Effector memory CD8-positive, alpha-beta T cell (primary cell): ENCODE measurements at regions not wholly inside any gene's neighbourhood (a gene's known extent, or its start where the extent isn't known, plus 50 kb on each side); places are given as distances from the start of the nearest gene placed in this dataset.

ENCODE experiments used
- ATAC-seq: fragments of 150-1000 bp; cut with Tn5 transposase; replicated peaks from 2 replicates; pipeline ENCODE4 v1.10.0; 2021; ENCODE audit warnings: mild to moderate bottlenecking, moderate library complexity
- DNase-seq, 3 experiments: peaks; one replicate each; pipeline ENCODE4 v3.0.0; 2021
- H3K27ac Mint-ChIP-seq, 2 donors: one replicate each; pipeline ENCODE4 v1.8.0; 2022; ENCODE audit warnings: mild to moderate bottlenecking in 2 of 2, mixed read lengths in 2 of 2, moderate library complexity in 2 of 2
- H3K27me3 Mint-ChIP-seq, 2 donors: one replicate each; pipeline ENCODE4 v1.8.0; 2022; ENCODE audit warnings: mixed read lengths in 2 of 2
- H3K36me3 Mint-ChIP-seq: one replicate; pipeline ENCODE4 v1.8.0; 2022; ENCODE audit warnings: mild to moderate bottlenecking, moderate library complexity, mixed read lengths; ENCODE audit not compliant: insufficient read depth
- H3K4me1 Mint-ChIP-seq, 2 donors: one replicate each; pipeline ENCODE4 v1.8.0; 2022; ENCODE audit warnings: low read depth in 2 of 2, mixed read lengths in 2 of 2
- H3K4me3 Mint-ChIP-seq, 2 donors: one replicate each; pipeline ENCODE4 v1.8.0; 2022; ENCODE audit warnings: mild to moderate bottlenecking in 2 of 2, mixed read lengths in 2 of 2, moderate library complexity in 2 of 2
- H3K9me3 Mint-ChIP-seq, 2 donors: one replicate each; pipeline ENCODE4 v1.8.0; 2022; ENCODE audit warnings: mixed read lengths in 2 of 2

GRCh38 chr1:5742032-5742431 is 250.2 kb downstream of the NPHP4 start:
- no peak overlapping the region for H3K4me3 Mint-ChIP-seq
- peaks cover 7 to 11% of the 10 kb centered on the region in 2 donors for H3K27me3 Mint-ChIP-seq
- peaks cover 4 to 12% of the 10 kb centered on the region in 2 donors for H3K4me1 Mint-ChIP-seq
- H3K36me3 Mint-ChIP-seq: no peaks in the 10 kb centered on the region
- DNase-seq (no peak), ATAC-seq (no peak)
- H3K27ac Mint-ChIP-seq: no peak overlapping the region
- H3K9me3 Mint-ChIP-seq: no peaks in the 10 kb centered on the region

GRCh38 chr1:5740865-5741860 is 251.1 kb downstream of the NPHP4 start:
- ATAC-seq (no peak), DNase-seq (no peak)
- peaks cover 7 to 11% of the 10 kb centered on the region in 2 donors for H3K27me3 Mint-ChIP-seq
- H3K27ac Mint-ChIP-seq: no peak overlapping the region
- H3K9me3 Mint-ChIP-seq: peaks cover 2 to 3% of the 10 kb centered on the region in 2 donors
- H3K4me3 Mint-ChIP-seq: no peak overlapping the region
- peaks cover 4 to 12% of the 10 kb centered on the region in 2 donors for H3K4me1 Mint-ChIP-seq
- no peaks in the 10 kb centered on the region for H3K36me3 Mint-ChIP-seq

DNA sequence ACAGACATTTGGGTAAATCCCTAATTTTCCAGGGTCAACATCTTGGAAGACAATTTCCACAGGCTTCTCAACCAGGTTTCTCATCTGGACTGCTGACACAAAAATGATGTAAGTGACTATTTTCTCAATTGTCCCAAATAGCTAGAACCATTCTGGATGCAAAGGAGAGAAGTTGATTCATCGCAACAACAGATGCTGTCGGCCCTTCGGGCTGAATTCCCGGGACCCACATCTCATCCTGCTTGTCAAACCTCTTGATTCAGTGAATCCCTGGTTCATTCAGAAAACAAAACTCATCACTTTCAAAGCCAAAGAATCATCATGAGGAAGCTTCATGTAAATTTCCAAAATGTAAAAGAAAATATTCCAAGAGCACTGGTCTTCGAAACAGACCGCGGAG is 251.8 kb downstream of the NPHP4 start:
- no peaks in the 10 kb centered on the region for H3K36me3 Mint-ChIP-seq
- peaks cover 7 to 17% of the 10 kb centered on the region in 2 donors for H3K27me3 Mint-ChIP-seq
- H3K4me1 Mint-ChIP-seq: peaks cover 4 to 12% of the 10 kb centered on the region in 2 donors
- peaks cover 2 to 5% of the 10 kb centered on the region in 2 donors for H3K9me3 Mint-ChIP-seq
- H3K4me3 Mint-ChIP-seq: no peak overlapping the region
- ATAC-seq: no peak
- no peak overlapping the region for H3K27ac Mint-ChIP-seq
- DNase-seq: no peak

DNA sequence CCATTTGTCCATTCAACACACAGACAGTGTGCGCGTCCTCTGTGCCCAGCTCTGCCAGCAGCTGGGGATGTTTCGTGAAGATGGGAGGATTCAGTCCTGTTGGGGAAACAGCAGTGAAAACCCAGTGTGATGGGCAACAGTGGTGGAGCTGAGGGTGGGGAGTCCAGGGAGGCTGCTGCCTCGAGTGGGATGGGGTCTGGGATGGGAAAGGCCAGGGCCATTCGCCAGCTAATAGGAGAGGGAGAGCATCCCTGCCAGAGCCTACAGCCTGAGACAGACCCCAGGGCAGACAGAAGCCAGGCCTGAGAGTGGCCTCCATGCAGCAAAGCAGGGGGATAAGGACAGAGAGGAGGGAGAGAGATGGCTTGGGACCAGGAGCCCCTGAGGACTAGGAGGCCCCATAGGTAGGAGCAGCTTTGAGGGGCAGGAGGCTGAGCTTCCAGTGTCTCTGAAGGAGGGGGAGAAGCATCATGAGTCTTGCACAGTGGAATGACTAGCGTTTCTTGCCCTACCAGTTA is 252.6 kb downstream of the NPHP4 start:
- H3K27ac Mint-ChIP-seq: peak overlapping the region in 1 of 2 donors; percentile 49
- no peaks in the 10 kb centered on the region for H3K36me3 Mint-ChIP-seq
- H3K4me1 Mint-ChIP-seq: peaks cover 4 to 12% of the 10 kb centered on the region in 2 donors
- ATAC-seq (no peak), DNase-seq (no peak)
- peaks cover 2 to 5% of the 10 kb centered on the region in 2 donors for H3K9me3 Mint-ChIP-seq
- no peak overlapping the region for H3K4me3 Mint-ChIP-seq
- H3K27me3 Mint-ChIP-seq: peaks cover 7 to 11% of the 10 kb centered on the region in 2 donors

DNA sequence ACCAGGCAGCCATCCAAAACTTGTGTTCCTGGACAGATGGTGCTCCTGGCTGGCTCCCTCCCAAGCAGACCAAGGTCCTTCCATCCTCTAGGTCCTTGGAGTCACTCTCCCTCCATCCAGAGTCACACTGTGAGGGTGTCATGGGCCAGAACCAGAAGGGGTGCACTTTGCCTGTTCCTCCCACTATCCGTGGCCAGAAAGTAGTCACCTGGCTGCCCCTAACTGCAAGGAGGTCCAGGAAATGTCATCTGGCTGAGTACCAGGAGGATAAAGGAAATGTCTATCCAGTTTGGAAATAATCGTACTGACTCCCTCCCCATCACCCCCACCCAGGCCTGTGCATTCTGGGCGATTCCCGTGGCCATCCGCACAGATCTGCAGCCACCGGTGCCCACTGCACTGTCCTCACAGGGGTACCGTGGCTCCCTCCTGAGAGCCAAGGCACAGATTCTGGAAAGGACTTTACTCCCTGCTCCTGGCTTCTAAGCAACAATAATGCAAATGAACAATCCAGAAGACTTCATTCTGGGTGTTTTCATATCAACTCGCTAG is 253.2 kb downstream of the NPHP4 start:
- no peak overlapping the region for H3K4me3 Mint-ChIP-seq
- ATAC-seq: no peak

GRCh38 chr1:5737081-5737480 is 255.1 kb downstream of the NPHP4 start:
- H3K27ac Mint-ChIP-seq: no peak overlapping the region
- ATAC-seq (no peak), DNase-seq (no peak)
- H3K4me1 Mint-ChIP-seq: peaks cover 4 to 6% of the 10 kb centered on the region in 2 donors
- peaks cover 2 to 5% of the 10 kb centered on the region in 2 donors for H3K9me3 Mint-ChIP-seq
- H3K36me3 Mint-ChIP-seq: no peaks in the 10 kb centered on the region
- no peak overlapping the region for H3K4me3 Mint-ChIP-seq
- peaks cover 8 to 12% of the 10 kb centered on the region in 2 donors for H3K27me3 Mint-ChIP-seq

More for the DNA sequence above, 253.2 kb downstream of the NPHP4 start:
- Mint-ChIP-seq H3K4me1 (peaks cover 4 to 12% of the 10 kb centered on the region in 2 donors), H3K36me3 (no peaks in the 10 kb centered on the region), H3K27me3 (peaks cover 7 to 9% of the 10 kb centered on the region in 2 donors), H3K27ac (peak overlapping the region in 1 of 2 donors; percentile 49), H3K9me3 (peaks cover 2 to 5% of the 10 kb centered on the region in 2 donors)
- DNase-seq: no peak

GRCh38 chr1:5734996-5735395 is 257.2 kb downstream of the NPHP4 start:
- H3K4me1 Mint-ChIP-seq: peaks cover 4 to 6% of the 10 kb centered on the region in 2 donors
- peaks cover 2 to 5% of the 10 kb centered on the region in 2 donors for H3K9me3 Mint-ChIP-seq
- H3K27me3 Mint-ChIP-seq: peaks cover 12 to 18% of the 10 kb centered on the region in 2 donors
- ATAC-seq (no peak), DNase-seq (no peak)
- no peak overlapping the region for H3K4me3 Mint-ChIP-seq
- no peaks in the 10 kb centered on the region for H3K36me3 Mint-ChIP-seq
- H3K27ac Mint-ChIP-seq: no peak overlapping the region

DNA sequence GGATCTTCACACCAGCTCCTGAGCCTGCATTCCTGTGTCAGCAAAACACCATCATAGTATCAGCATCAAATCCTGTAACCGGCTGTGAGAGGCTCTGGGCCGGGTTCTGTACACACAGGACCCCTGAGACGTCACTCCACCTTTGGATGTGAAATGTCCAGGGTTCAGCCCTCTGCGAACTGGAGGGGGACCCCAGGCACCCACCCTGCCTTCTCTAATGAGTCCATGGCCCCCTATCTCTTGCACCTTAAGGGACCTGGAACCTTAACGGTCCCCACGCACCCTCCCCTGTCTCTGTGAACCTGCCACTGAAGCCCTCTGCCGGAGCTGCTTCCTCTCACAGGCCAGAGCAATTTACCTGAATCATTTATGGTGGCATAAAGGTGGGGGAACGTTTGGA is 257.8 kb downstream of the NPHP4 start:
- DNase-seq: no peak
- H3K27ac Mint-ChIP-seq: no peak overlapping the region
- peaks cover 2 to 5% of the 10 kb centered on the region in 2 donors for H3K9me3 Mint-ChIP-seq
- H3K36me3 Mint-ChIP-seq: no peaks in the 10 kb centered on the region
- H3K27me3 Mint-ChIP-seq: peaks cover 15 to 24% of the 10 kb centered on the region in 2 donors
- H3K4me1 Mint-ChIP-seq: peaks cover under 1 to 1% of the 10 kb centered on the region in 2 donors
- no peak for ATAC-seq
- no peak overlapping the region for H3K4me3 Mint-ChIP-seq

GRCh38 chr1:5733596-5733995 is 258.6 kb downstream of the NPHP4 start:
- Mint-ChIP-seq H3K4me3 (no peak overlapping the region), H3K27me3 (peaks cover 15 to 32% of the 10 kb centered on the region in 2 donors), H3K9me3 (peaks cover 2 to 5% of the 10 kb centered on the region in 2 donors), H3K4me1 (no peaks in the 10 kb centered on the region), H3K27ac (no peak overlapping the region), H3K36me3 (no peaks in the 10 kb centered on the region)
- ATAC-seq (no peak), DNase-seq (no peak)

DNA sequence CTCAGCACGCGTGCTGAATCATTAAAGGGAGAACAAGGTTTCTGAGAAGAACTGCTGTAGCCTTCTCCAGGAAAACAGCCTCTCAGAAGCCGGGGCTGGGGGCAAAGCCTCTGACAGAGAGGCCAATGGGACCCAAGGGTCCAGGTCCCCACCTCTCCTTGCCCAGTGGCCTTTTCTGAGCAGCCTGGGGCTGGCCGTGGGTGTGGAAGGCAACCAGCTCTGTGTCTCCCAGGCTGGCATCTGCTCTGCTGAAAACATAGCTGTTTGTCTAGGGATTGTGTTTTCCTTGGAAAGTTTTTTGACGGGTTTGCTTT is 261.2 kb downstream of the NPHP4 start:
- DNase-seq (no peak), ATAC-seq (no peak)
- peaks cover 0 to under 1% of the 10 kb centered on the region in 2 donors for H3K9me3 Mint-ChIP-seq
- H3K36me3 Mint-ChIP-seq: no peaks in the 10 kb centered on the region
- no peak overlapping the region for H3K4me3 Mint-ChIP-seq
- H3K4me1 Mint-ChIP-seq: no peaks in the 10 kb centered on the region
- H3K27ac Mint-ChIP-seq: no peak overlapping the region
- peaks cover 30 to 49% of the 10 kb centered on the region in 2 donors for H3K27me3 Mint-ChIP-seq

GRCh38 chr1:5730272-5731109 is 261.7 kb downstream of the NPHP4 start:
- H3K36me3 Mint-ChIP-seq: no peaks in the 10 kb centered on the region
- no peaks in the 10 kb centered on the region for H3K4me1 Mint-ChIP-seq
- DNase-seq (no peak), ATAC-seq (no peak)
- peaks cover 33 to 49% of the 10 kb centered on the region in 2 donors for H3K27me3 Mint-ChIP-seq
- no peak overlapping the region for H3K27ac Mint-ChIP-seq
- H3K4me3 Mint-ChIP-seq: no peak overlapping the region
- H3K9me3 Mint-ChIP-seq: no peaks in the 10 kb centered on the region

DNA sequence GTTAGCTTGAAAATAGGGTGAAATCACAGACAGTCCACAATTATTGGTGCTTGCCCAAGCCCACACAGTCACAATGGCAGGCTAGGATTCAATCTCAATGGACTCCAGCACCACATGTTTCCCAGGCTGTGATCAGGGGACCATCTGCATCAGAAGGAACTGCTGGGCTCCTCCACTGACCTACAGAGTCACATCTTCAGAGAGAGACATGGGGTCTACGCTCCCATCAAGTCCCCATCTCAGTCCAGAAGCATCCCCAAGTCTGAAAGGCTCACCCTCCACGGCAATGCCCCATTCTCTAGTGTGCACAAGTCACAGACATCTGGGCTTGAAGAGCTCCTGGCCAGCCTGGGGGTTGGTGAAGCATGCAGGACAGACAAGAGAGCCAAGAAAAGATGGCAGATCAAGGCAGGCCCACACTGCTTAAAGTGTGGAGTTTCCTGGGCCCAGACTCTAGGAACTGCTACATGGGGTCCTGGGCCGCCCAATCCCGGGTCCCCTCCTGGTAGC is 262.5 kb downstream of the NPHP4 start:
- Mint-ChIP-seq H3K36me3 (no peaks in the 10 kb centered on the region), H3K4me1 (no peaks in the 10 kb centered on the region), H3K27ac (no peak overlapping the region), H3K9me3 (no peaks in the 10 kb centered on the region), H3K27me3 (peaks cover 41 to 57% of the 10 kb centered on the region in 2 donors), H3K4me3 (no peak overlapping the region)
- ATAC-seq (no peak), DNase-seq (no peak)
